Activated naive CD4-positive, alpha-beta T cell treated with anti-CD3 and anti-CD28 coated beads, Interleukin-2, amount 10 ng/mL, durations not matched to agents 7 days and 5 days (primary cell): ENCODE measurements at regions not wholly inside any gene's neighbourhood (a gene's known extent, or its start where the extent isn't known, plus 50 kb on each side); places are given as distances from the start of the nearest gene placed in this dataset.
"Not testable (repeated sequence)": the region's sequence is repeated elsewhere in the genome, so short reads cannot be mapped to it uniquely, and the experiment has no call there.

Experiments used
- CTCF ChIA-PET: fragments of 350-600 bp; sonication (Branson Sonifier 250); formaldehyde crosslinking; loops from one replicate; lab custom pipeline; 2021; ENCODE audit warnings: antibody characterized with exemption; lab: Charles Lee
- DNase-seq: peaks from one replicate; pipeline ENCODE4 v3.0.0-alpha.2; 2020
- H3K27ac Mint-ChIP-seq: one replicate; pipeline ENCODE4 v1.8.0; 2021; ENCODE audit warnings: mild to moderate bottlenecking, moderate library complexity, mixed read lengths
- H3K27me3 Mint-ChIP-seq: one replicate; pipeline ENCODE4 v1.8.0; 2021; ENCODE audit warnings: mild to moderate bottlenecking, mixed read lengths
- H3K36me3 Mint-ChIP-seq: one replicate; pipeline ENCODE4 v1.8.0; 2021; ENCODE audit warnings: mixed read lengths
- H3K4me1 Mint-ChIP-seq: one replicate; pipeline ENCODE4 v1.8.0; 2021; ENCODE audit warnings: mixed read lengths
- H3K4me3 Mint-ChIP-seq: one replicate; pipeline ENCODE4 v1.8.0; 2021; ENCODE audit warnings: mild to moderate bottlenecking, moderate library complexity, mixed read lengths
- H3K9me3 Mint-ChIP-seq: one replicate; pipeline ENCODE4 v1.8.0; 2021; ENCODE audit warnings: mixed read lengths

DNA sequence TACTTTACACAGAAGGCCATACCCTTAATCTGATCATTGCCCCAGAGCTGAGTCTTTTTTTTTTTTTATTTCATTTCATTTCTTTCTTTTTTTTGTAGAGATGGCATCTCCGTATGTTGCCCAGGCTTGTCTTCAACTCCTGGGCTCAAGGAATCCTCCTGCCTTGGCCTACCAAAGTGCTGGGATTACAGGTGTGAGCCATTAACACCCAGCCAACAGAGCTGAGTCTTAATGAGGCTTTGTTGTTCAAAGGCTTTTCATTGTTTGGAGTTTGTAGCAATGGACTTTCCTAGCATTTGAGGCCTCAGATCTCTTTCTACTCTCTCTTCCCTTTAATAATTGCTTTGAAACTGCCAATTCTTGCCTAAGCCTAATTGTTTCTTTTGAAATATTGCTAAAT is 176.5 kb upstream of the FBN2 start:
- Mint-ChIP-seq H3K27ac (no peak overlapping the region), H3K4me1 (no peaks in the 10 kb centered on the region), H3K27me3 (no peaks in the 10 kb centered on the region), H3K36me3 (no peaks in the 10 kb centered on the region), H3K9me3 (no peaks in the 10 kb centered on the region), H3K4me3 (no peak overlapping the region)
- CTCF ChIA-PET, result no interaction called here
- DNase-seq, result no peak

DNA sequence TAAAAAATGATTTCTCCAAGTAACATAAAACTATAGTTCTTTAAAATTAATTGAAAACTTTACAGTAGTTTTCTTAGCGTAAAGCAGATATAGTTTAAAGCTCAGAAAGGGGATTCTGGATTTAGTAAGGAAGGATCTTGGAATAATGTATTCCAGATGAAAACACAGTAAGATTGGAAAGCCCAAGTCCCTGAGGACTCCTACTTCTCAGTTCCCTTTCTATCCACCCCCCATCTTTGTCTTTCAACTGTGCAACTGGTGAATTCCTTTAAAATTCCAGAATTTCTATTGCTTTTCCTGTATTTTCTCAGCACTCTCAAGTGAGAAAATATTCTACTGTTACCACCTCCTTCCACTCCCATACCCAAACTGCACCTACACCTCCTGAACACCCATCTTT is 184.5 kb upstream of the FBN2 start:
- H3K4me3 Mint-ChIP-seq, result no peak overlapping the region
- no peak for DNase-seq
- H3K36me3 Mint-ChIP-seq, result no peaks in the 10 kb centered on the region
- no peaks in the 10 kb centered on the region for H3K9me3 Mint-ChIP-seq
- no peaks in the 10 kb centered on the region for H3K27me3 Mint-ChIP-seq
- no peaks in the 10 kb centered on the region for H3K4me1 Mint-ChIP-seq
- CTCF ChIA-PET, result no interaction called here
- no peak overlapping the region for H3K27ac Mint-ChIP-seq

DNA sequence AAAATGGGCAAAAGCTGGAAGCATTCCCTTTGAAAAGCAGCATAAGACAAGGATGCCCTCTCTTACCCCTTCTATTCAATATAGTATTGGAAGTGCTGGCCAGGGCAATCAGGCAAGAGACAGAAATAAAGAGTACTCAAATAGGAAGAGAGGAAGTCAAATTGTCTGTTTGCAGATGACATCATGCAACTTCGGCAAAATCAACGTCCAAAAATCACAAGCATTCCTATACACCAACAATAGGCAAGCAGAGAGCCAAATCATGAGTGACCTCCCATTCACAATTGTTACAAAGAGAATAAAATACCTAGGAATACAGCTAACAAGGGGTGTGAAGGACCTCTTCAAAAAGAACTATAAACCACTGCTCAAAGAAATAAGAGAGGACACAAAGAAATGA is 192.0 kb upstream of the FBN2 start:
- H3K27ac Mint-ChIP-seq, DNase-seq, H3K9me3 Mint-ChIP-seq, H3K27me3 Mint-ChIP-seq, H3K36me3 Mint-ChIP-seq, CTCF ChIA-PET, H3K4me3 Mint-ChIP-seq, H3K4me1 Mint-ChIP-seq: not testable (repeated sequence)

DNA sequence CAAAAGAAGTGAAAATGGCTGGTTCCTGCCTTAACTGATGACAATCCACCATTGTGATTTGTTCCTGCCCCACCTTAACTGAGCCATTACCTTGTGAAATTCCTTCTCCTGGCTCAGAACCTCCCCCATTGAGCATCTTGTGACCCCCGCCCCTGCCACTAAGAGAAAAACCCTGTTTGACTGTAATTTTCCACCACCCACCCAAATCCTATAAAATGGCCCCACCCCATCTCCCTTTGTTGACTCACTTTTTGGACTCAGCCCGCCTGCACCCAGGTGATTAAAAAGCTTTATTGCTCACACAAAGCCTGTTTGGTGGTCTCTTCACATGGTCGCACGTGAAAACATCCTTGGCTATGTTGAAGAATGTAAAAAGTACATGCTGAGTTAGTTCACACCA is 197.6 kb upstream of the FBN2 start:
- H3K36me3 Mint-ChIP-seq, H3K4me3 Mint-ChIP-seq, H3K4me1 Mint-ChIP-seq, H3K27me3 Mint-ChIP-seq, CTCF ChIA-PET, H3K27ac Mint-ChIP-seq, DNase-seq, H3K9me3 Mint-ChIP-seq: not testable (repeated sequence)

DNA sequence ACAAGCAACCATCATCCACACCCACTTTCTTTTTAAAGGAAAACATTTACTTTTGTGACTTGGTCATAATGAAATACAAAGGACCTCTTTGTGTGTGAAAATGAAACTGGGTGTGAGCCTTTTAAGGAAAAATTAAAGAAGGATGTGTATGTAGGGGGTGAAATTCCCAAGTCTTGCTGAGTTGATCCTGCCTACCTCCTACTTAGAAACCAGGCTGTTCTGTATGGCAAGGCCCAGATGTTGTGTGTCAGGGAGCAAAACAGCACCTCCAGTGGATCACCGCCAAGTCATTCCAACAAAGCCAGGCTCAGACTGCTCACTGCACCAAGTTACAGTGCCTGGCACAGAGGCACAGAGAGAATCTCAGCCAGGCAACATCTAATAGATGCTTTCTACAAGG is 198.5 kb upstream of the FBN2 start:
- H3K27me3 Mint-ChIP-seq, result no peaks in the 10 kb centered on the region
- CTCF ChIA-PET, result no interaction called here
- H3K27ac Mint-ChIP-seq, result no peak overlapping the region
- no peaks in the 10 kb centered on the region for H3K4me1 Mint-ChIP-seq
- DNase-seq, result no peak
- no peaks in the 10 kb centered on the region for H3K36me3 Mint-ChIP-seq
- H3K4me3 Mint-ChIP-seq, result no peak overlapping the region
- H3K9me3 Mint-ChIP-seq, result no peaks in the 10 kb centered on the region

DNA sequence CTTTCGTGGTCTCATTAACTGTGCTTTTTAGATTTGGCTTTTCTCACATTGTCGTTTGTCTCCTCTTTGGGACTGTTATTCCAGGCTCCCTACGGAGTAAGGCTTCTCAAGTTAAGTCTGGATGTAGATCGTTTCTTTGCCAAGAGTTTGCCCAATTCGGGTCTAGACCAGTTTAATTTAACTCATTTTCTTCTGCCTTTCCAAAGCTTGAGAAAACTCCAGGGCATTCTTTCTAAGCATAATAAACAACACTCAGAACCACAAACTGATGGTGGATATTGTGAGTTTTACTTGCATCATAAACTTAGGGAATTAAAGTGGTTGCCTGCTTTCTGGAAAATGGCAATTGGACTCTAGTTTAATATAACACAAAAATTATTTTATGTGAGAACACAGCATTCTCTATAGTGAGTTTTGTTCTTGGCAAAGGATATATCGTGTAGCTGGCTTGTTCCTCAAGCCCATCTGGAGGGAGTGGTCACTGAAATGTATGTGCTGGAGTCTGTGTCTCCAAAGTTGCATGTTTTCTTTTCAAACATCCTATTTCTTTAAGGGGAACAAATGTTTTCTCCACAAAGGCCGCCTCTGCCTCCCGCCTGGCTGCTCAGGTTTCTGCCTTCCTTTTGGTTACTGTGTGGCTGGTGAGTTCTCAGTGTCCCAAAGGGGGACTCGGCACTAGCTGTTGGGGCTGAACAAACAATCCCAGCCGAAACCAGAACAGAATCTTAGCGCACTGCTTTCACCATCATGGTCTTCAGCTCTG is 211.3 kb upstream of the FBN2 start:
- H3K27me3 Mint-ChIP-seq, result no peaks in the 10 kb centered on the region
- H3K27ac Mint-ChIP-seq, result no peak overlapping the region
- H3K9me3 Mint-ChIP-seq, result no peaks in the 10 kb centered on the region
- DNase-seq, result no peak
- no peak overlapping the region for H3K4me3 Mint-ChIP-seq
- H3K36me3 Mint-ChIP-seq, result no peaks in the 10 kb centered on the region
- H3K4me1 Mint-ChIP-seq, result no peaks in the 10 kb centered on the region
- CTCF ChIA-PET, result no interaction called here

DNA sequence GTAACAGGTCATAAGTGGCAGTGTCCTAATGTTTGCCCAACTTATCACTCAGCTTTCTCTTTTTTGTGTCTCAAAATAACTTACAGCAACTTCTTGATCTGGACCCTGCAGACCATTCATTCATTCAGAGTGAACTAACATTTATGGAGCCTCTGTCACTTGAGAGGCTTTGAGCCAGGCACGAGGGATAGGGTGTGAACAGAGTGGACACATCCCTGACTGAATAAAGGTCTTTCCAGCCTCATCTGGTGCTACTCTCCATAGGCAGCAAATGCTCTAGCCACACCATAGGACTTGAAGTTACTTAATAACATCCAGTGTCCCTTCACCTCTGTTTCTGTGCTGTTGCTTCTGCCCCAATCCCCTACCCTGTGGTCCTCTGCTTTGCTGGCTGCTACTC is 212.1 kb upstream of the FBN2 start:
- Mint-ChIP-seq H3K9me3 (no peaks in the 10 kb centered on the region), H3K27ac (no peak overlapping the region), H3K36me3 (no peaks in the 10 kb centered on the region), H3K4me3 (no peak overlapping the region), H3K27me3 (no peaks in the 10 kb centered on the region), H3K4me1 (no peaks in the 10 kb centered on the region)
- no peak for DNase-seq
- CTCF ChIA-PET, result no interaction called here

DNA sequence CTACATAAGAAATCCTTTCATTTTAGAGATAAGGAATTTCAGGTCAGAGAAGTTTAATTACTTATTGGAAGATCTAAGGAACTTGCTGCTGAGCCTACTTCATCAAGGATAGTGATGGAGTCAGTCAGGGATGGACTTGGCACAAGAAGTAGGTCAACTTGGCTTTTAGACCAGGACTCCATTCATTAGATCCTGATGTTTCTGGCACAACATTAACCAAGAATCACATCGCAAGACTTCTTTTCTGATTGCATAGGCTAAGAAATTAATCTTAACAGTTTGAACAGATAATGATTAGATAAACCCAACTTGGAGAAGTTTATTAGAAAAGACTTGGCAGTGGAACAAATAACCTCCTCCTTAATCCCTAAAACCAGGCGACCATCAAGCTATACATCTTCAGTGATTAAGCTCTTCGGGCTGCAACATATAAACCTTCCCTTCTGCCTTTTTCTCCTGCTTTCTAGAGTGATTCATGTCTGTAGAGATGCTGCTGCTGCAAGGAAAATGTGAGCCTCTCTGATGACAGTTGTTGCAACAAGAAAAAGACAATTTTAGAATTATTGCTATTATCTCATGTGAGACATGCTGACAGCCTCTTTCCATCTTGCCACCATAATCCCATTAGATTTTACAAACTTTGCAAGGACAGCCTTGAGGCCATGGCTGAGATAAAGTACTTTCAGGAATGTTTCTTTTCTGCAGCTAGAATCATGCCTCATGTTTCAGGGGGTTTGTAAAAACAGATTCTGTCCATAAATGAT is 207.9 kb upstream of the SLC27A6 start:
- no peaks in the 10 kb centered on the region for H3K27me3 Mint-ChIP-seq
- no peak overlapping the region for H3K4me3 Mint-ChIP-seq
- no peaks in the 10 kb centered on the region for H3K36me3 Mint-ChIP-seq
- no peaks in the 10 kb centered on the region for H3K4me1 Mint-ChIP-seq
- H3K9me3 Mint-ChIP-seq, result no peaks in the 10 kb centered on the region
- CTCF ChIA-PET, result no interaction called here
- no peak for DNase-seq
- H3K27ac Mint-ChIP-seq, result no peak overlapping the region

DNA sequence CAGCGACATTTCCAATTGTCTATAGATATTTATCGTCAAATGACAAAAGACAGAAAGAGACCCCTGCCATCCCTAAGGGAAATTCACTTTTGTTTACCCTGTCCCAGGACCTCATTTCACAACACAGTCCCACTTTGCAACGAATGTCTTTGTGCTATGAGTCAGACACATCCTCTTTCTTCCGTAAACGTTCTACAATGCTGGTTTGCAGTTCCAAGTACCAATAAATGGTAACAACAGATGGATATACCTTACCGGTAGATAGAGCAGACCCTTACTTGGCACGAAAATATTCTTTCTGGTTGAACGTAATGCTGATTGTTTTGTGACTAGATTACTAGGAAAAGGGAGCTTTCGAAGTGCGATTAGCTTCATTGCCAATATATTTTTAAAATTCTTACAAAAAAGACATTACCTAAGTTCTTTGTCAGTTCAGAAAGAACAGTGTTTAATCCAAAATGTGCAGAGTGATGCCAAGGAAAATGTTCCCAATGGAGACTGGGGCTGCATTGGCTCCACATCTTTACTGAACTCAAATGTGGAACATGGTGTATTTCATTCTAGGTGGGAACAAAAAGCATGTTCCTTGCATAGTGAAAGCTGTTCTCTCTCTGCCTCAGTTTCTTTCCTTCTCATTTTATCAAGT is 202.5 kb upstream of the SLC27A6 start:
- no peaks in the 10 kb centered on the region for H3K36me3 Mint-ChIP-seq
- H3K27me3 Mint-ChIP-seq, result no peaks in the 10 kb centered on the region
- no peak overlapping the region for H3K4me3 Mint-ChIP-seq
- no peaks in the 10 kb centered on the region for H3K9me3 Mint-ChIP-seq
- DNase-seq, result no peak
- H3K27ac Mint-ChIP-seq, result no peak overlapping the region
- no peaks in the 10 kb centered on the region for H3K4me1 Mint-ChIP-seq
- CTCF ChIA-PET, result no interaction called here

DNA sequence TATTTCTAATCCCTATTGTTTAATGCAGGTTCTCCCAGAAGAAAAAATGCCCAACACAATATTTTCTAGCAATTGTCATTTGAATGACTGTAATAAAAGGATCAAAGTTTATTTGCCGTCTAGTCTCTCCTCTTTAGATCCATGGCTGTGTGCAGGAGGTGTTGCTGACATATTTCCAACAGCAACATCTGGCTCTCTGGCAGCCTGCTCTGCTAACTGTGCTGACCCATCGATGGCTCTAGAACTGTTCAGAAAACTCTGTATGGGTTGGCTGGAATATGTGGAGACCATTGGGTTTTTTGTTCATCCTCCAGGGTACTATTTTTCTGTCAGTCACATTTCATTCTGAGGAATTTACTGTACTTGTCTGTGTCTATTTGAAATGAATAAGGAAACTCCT is 202.0 kb upstream of the SLC27A6 start:
- H3K4me3 Mint-ChIP-seq, result no peak overlapping the region
- no peak overlapping the region for H3K27ac Mint-ChIP-seq
- CTCF ChIA-PET, result no interaction called here
- H3K9me3 Mint-ChIP-seq, result no peaks in the 10 kb centered on the region
- no peaks in the 10 kb centered on the region for H3K27me3 Mint-ChIP-seq
- H3K36me3 Mint-ChIP-seq, result no peaks in the 10 kb centered on the region
- DNase-seq, result no peak
- H3K4me1 Mint-ChIP-seq, result no peaks in the 10 kb centered on the region

DNA sequence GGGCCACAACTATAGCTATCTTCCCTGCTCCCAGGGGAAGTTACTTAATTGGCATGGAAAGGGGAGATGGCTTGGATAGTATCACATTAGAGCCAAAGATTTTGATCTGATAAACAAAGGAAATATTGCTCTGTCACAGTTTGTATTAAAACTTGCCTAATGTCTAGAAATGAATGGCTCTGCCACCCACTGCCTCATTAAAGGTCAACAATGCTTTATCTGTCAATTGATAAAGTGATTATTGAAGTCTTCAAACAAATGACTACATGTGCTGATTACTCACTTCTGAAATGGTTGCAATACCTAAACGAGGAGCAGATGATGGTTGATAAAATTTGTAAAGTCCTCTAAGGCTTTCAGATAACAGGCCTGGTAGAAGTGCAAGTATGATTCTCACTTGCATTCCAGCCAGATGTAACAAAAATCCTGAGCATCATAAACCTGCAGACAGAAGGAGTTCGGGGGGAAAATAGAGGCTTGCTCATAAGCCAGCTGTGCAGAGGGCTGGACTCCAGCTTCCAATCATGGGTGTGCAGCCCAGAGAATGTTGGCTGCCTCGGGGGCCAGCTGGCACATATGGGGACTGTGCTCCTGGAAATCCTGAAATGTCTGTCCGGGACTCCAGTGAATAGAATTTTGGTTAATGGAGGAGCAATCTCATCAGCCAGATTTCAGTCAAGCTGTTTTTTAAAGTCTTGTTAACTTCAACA is 200.5 kb upstream of the SLC27A6 start:
- Mint-ChIP-seq H3K9me3 (no peaks in the 10 kb centered on the region), H3K27ac (no peak overlapping the region), H3K36me3 (no peaks in the 10 kb centered on the region), H3K4me1 (no peaks in the 10 kb centered on the region), H3K4me3 (no peak overlapping the region), H3K27me3 (no peaks in the 10 kb centered on the region)
- DNase-seq, result no peak
- CTCF ChIA-PET, result no interaction called here

DNA sequence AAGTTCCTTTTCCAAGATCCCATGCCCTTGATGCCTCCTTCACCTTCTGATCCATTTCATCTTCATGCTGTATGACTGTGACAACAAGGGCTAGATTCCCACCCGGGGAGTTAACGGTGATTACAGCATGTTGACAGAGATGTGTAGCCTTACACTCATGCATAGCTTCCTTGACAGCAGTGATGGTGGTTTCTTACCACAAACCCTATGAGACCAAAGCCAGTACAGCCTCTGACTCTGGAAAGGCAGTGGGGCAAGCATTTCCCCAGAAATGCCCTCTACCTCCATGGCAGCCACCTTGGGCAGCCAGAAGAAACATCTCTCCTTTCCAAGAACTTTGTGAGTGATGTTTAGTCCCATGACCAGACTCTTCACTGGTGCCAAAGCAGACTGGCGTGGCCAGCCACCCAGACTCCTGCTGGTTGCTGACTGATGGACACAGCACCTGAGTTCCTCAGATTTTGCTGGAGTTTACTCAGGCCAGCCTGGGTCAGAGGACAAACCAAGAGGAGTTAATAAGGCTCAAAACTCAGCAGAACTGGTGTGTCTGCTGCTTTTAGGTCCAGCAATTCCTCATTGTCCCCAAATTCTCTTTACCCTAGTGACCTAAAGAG is 199.7 kb upstream of the SLC27A6 start:
- H3K27me3 Mint-ChIP-seq, result no peaks in the 10 kb centered on the region
- no peak overlapping the region for H3K27ac Mint-ChIP-seq
- no peaks in the 10 kb centered on the region for H3K36me3 Mint-ChIP-seq
- DNase-seq, result no peak
- no peak overlapping the region for H3K4me3 Mint-ChIP-seq
- no peaks in the 10 kb centered on the region for H3K4me1 Mint-ChIP-seq
- CTCF ChIA-PET, result no interaction called here
- no peaks in the 10 kb centered on the region for H3K9me3 Mint-ChIP-seq

DNA sequence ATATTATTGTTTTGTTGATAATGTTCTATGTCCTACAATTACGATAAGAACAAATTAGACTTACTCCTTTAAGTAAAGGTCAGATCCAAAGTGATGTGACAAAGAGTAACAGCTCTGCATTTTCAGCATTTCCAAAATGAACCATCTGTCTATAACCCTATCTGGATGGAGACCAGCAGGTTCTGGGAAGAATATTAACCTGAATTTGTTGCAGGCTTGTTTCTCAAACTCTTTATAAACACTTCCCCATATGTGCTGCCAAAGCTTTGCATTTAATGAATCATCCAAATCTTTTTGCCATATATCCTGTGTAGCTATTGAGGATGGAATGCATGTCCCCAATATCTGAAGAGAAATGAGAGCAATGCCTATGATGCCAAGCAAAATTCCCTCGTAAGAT is 198.9 kb upstream of the SLC27A6 start:
- Mint-ChIP-seq H3K4me1 (no peaks in the 10 kb centered on the region), H3K27me3 (no peaks in the 10 kb centered on the region), H3K27ac (no peak overlapping the region), H3K4me3 (no peak overlapping the region), H3K36me3 (no peaks in the 10 kb centered on the region), H3K9me3 (no peaks in the 10 kb centered on the region)
- no peak for DNase-seq
- CTCF ChIA-PET, result no interaction called here

DNA sequence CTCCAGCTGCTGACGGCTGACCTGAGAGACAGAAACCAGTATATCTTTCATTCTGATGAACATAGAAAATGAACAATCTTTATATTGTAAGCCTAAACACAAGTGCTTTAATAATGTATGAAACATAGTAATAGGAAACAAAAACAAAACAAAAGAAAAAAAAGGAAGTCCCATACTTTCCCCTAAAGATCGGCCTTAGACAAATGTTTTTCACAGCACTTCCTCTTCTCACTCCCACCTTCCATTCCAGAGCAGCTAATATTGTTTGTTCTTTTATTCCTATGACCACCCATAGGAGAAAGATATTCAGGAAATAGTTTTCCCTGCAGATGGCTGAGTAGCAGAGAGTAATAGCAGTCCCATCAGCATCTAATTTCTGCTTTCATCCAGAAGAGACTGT is 194.4 kb upstream of the SLC27A6 start:
- no peak overlapping the region for H3K27ac Mint-ChIP-seq
- CTCF ChIA-PET, result no interaction called here
- H3K4me1 Mint-ChIP-seq, result no peaks in the 10 kb centered on the region
- DNase-seq, result no peak
- H3K4me3 Mint-ChIP-seq, result no peak overlapping the region
- peaks cover 4% of the 10 kb centered on the region for H3K27me3 Mint-ChIP-seq
- no peaks in the 10 kb centered on the region for H3K9me3 Mint-ChIP-seq
- H3K36me3 Mint-ChIP-seq, result no peaks in the 10 kb centered on the region
